ENCODE measurements at regions not wholly inside any gene's neighbourhood (a gene's known extent, or its start where the extent isn't known, plus 50 kb on each side); places are given as distances from the start of the nearest gene placed in this dataset.
"Not testable (repeated sequence)": the region's sequence is repeated elsewhere in the genome, so short reads cannot be mapped to it uniquely, and the experiment has no call there.

DNA sequence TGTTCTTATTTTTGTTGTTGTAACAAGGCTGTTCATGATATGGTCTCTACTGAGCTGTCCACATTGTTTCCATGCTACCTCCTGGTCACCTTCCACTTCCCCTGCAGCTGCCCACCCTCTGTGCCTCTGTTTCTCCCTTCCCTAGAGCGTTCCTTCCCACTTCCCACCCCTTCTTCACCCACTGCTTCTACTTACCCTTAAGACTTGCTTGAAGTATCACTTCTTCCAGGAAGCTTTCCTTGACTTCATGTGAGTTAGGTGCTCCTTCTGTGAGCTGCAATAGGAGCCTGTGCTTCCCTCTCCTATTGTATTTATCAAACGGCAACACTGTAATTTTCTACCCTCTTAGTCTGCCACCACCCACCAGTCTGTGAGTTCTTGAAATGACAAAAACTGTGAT is 286.8 kb upstream of the AMIGO2 start:
- Histone ChIP-seq H3K27me3 (ENCODE audit: low read length) (no peaks in the 10 kb centered on the region), H3K9ac (ENCODE audit: low read length) (no peak overlapping the region), H4K20me1 (ENCODE audit: low read depth, low read length) (no peaks in the 10 kb centered on the region), H3K4me2 (ENCODE audit: low read depth, low read length, poor library complexity, severe bottlenecking) (no peak overlapping the region), H3K79me2 (ENCODE audit: insufficient read depth, low read length) (no peaks in the 10 kb centered on the region), H3K9me3 (ENCODE audit: insufficient read depth, low read length) (no peaks in the 10 kb centered on the region), H3K27ac (ENCODE audit: low read depth, low read length) (no peak overlapping the region), H3K4me3 (ENCODE audit: insufficient read depth, low read length, poor library complexity, severe bottlenecking) (no peak overlapping the region), H3K36me3 (ENCODE audit: low read length) (no peaks in the 10 kb centered on the region), H2AFZ (ENCODE audit: low read depth, low read length, severe bottlenecking) (no peak overlapping the region), H3F3A (ENCODE audit: insufficient read depth) (no peaks in the 10 kb centered on the region), H3K9me2 (replicated peaks; ENCODE audit: insufficient read depth, low read length) (no peaks in the 10 kb centered on the region)
- TF ChIP-seq EZH2phosphoT487 (conservative IDR thresholded peaks at IDR 0.05; ENCODE audit: low read length) = no peak
- TF ChIP-seq, protein P1, sequence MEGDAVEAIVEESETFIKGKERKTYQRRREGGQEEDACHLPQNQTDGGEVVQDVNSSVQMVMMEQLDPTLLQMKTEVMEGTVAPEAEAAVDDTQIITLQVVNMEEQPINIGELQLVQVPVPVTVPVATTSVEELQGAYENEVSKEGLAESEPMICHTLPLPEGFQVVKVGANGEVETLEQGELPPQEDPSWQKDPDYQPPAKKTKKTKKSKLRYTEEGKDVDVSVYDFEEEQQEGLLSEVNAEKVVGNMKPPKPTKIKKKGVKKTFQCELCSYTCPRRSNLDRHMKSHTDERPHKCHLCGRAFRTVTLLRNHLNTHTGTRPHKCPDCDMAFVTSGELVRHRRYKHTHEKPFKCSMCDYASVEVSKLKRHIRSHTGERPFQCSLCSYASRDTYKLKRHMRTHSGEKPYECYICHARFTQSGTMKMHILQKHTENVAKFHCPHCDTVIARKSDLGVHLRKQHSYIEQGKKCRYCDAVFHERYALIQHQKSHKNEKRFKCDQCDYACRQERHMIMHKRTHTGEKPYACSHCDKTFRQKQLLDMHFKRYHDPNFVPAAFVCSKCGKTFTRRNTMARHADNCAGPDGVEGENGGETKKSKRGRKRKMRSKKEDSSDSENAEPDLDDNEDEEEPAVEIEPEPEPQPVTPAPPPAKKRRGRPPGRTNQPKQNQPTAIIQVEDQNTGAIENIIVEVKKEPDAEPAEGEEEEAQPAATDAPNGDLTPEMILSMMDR (IDR thresholded peaks at IDR 0.05; ENCODE audit: insufficient read depth, low read length, poor library complexity, severe bottlenecking) = no peak

DNA sequence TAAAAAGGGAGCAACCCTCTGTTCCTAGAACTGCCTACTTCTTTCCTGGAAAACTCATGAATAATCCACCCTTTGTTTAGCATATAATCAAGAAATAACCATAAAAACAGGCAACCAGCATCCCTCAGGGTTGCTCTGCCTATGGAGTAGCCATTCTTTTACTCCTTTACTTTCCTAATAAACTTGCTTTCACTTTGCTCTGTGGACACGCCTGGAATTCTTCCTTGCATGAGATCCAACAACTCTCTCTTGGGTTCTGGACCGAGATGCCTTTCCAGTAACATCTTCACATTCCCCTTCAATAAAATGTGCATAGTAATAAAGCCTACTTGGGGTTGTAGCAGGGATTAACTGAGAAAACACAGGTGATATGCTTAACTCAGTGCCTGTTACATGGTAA is 286.4 kb upstream of the AMIGO2 start:
- H3K4me2 ChIP-seq (ENCODE audit: low read depth, low read length, poor library complexity, severe bottlenecking) = no peak overlapping the region
- H3K27ac ChIP-seq (ENCODE audit: low read depth, low read length) = no peak overlapping the region
- H3K27me3 ChIP-seq (ENCODE audit: low read length) = no peaks in the 10 kb centered on the region
- no peaks in the 10 kb centered on the region for H3K9me3 ChIP-seq (ENCODE audit: insufficient read depth, low read length)
- no peak overlapping the region for H3K9ac ChIP-seq (ENCODE audit: low read length)
- H2AFZ ChIP-seq (ENCODE audit: low read depth, low read length, severe bottlenecking) = no peak overlapping the region
- H3F3A ChIP-seq (ENCODE audit: insufficient read depth) = no peaks in the 10 kb centered on the region
- no peaks in the 10 kb centered on the region for H4K20me1 ChIP-seq (ENCODE audit: low read depth, low read length)
- H3K9me2 ChIP-seq (replicated peaks; ENCODE audit: insufficient read depth, low read length) = no peaks in the 10 kb centered on the region
- no peaks in the 10 kb centered on the region for H3K36me3 ChIP-seq (ENCODE audit: low read length)
- H3K79me2 ChIP-seq (ENCODE audit: insufficient read depth, low read length) = no peaks in the 10 kb centered on the region
- no peak for TF ChIP-seq EZH2phosphoT487 (conservative IDR thresholded peaks at IDR 0.05; ENCODE audit: low read length)
- TF ChIP-seq, protein P1 (IDR thresholded peaks at IDR 0.05; ENCODE audit: insufficient read depth, low read length, poor library complexity, severe bottlenecking) = no peak
- H3K4me3 ChIP-seq (ENCODE audit: insufficient read depth, low read length, poor library complexity, severe bottlenecking) = no peak overlapping the region

DNA sequence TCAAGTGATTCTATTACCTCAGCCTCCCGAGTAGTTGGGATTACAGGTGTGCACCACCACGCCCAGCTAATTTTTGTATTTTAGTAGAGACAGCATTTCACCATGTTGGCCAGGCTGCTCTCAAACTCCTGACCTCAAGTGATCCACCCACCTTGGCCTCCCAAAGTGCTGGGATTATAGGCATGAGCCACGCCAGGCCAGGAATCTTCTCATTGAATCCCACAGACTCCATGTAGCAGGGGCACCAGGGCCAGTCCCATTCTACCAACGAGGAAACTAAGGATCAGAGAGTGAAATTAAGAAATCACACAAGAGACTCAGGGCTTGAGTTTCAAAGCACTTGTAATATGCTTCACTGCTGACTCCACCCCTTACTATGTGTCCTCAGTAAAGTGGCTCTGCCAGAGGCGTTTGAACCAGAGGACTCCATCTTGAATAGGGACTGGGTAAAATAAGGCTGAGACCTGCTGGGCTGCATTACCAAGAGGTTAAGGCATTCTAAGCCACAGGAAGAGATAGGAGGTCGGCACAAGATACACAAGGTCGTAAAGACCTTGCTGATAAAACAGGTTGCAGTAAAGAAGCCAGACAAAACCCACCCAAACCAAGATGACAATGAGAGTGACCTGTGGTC is 285.8 kb upstream of the AMIGO2 start:
- H3K27ac ChIP-seq (ENCODE audit: low read depth, low read length); H3K9me2 ChIP-seq (replicated peaks; ENCODE audit: insufficient read depth, low read length); H3K36me3 ChIP-seq (ENCODE audit: low read length); H4K20me1 ChIP-seq (ENCODE audit: low read depth, low read length); H3K27me3 ChIP-seq (ENCODE audit: low read length); H2AFZ ChIP-seq (ENCODE audit: low read depth, low read length, severe bottlenecking); H3K9me3 ChIP-seq (ENCODE audit: insufficient read depth, low read length); H3K4me3 ChIP-seq (ENCODE audit: insufficient read depth, low read length, poor library complexity, severe bottlenecking); H3K79me2 ChIP-seq (ENCODE audit: insufficient read depth, low read length); H3K9ac ChIP-seq (ENCODE audit: low read length); H3K4me2 ChIP-seq (ENCODE audit: low read depth, low read length, poor library complexity, severe bottlenecking); H3F3A ChIP-seq (ENCODE audit: insufficient read depth): not testable (repeated sequence)

DNA sequence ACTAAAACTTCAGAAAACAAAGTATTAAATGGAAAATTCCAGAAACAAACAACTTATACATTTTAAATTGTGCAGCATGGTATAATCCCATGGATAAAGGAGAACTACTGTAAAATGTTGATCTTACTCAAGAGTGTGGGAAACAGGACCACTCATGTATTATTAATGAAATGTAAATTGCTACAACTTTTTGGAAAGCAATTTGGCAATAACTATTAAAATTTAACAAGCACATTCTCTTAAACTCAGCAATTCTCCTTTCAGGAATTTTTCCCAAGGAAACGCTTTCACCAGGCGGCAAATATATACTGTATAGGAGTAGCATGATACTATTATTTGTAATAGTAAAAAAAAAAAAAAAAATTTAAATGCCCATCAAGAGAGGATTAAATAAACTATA is 284.5 kb upstream of the AMIGO2 start:
- TF ChIP-seq EZH2phosphoT487 (conservative IDR thresholded peaks at IDR 0.05; ENCODE audit: low read length) = no peak
- TF ChIP-seq, protein P1 (IDR thresholded peaks at IDR 0.05; ENCODE audit: insufficient read depth, low read length, poor library complexity, severe bottlenecking) = no peak

More for the DNA sequence above, 284.5 kb upstream of the AMIGO2 start:
- Histone ChIP-seq H3K27me3 (ENCODE audit: low read length) (no peaks in the 10 kb centered on the region), H3K9me3 (ENCODE audit: insufficient read depth, low read length) (no peaks in the 10 kb centered on the region), H4K20me1 (ENCODE audit: low read depth, low read length) (no peaks in the 10 kb centered on the region), H3K79me2 (ENCODE audit: insufficient read depth, low read length) (no peaks in the 10 kb centered on the region), H3K9me2 (replicated peaks; ENCODE audit: insufficient read depth, low read length) (no peaks in the 10 kb centered on the region), H3K9ac (ENCODE audit: low read length) (no peak overlapping the region), H3K4me3 (ENCODE audit: insufficient read depth, low read length, poor library complexity, severe bottlenecking) (no peak overlapping the region), H3F3A (ENCODE audit: insufficient read depth) (no peaks in the 10 kb centered on the region), H2AFZ (ENCODE audit: low read depth, low read length, severe bottlenecking) (no peak overlapping the region), H3K4me2 (ENCODE audit: low read depth, low read length, poor library complexity, severe bottlenecking) (no peak overlapping the region), H3K27ac (ENCODE audit: low read depth, low read length) (no peak overlapping the region), H3K36me3 (ENCODE audit: low read length) (no peaks in the 10 kb centered on the region)
